Gastroesophageal sphincter (tissue), 3 donors: ENCODE measurements at regions not wholly inside any gene's neighbourhood (a gene's known extent, or its start where the extent isn't known, plus 50 kb on each side); places are given as distances from the start of the nearest gene placed in this dataset.

ENCODE experiments used
- POLR2A ChIP-seq, 2 donors: fragments of 450-650 bp; IDR thresholded peaks; one replicate each; pipeline ENCODE4 v1.6.1; 2017; ENCODE audit warnings: antibody characterized with exemption in 2 of 2, mild to moderate bottlenecking in 2 of 2, moderate library complexity in 1 of 2
- POLR2AphosphoS5 ChIP-seq: sonication (generic); formaldehyde crosslinking; IDR thresholded peaks from one replicate; pipeline ENCODE4 v1.6.1; 2017; ENCODE audit warnings: antibody characterized with exemption
- TF ChIP-seq, protein P1 (sequence below), 4 experiments: fragments of 200-600 bp in 2 of 4; fragments of 450-650 bp in 2 of 4; sonication (generic) in 1 of 4; IDR thresholded peaks; one replicate each; pipeline ENCODE4 v1.5.1; 2017 to 2019; ENCODE audit warnings: antibody characterized with exemption in 4 of 4, mild to moderate bottlenecking in 2 of 4, moderate library complexity in 2 of 4

DNA sequence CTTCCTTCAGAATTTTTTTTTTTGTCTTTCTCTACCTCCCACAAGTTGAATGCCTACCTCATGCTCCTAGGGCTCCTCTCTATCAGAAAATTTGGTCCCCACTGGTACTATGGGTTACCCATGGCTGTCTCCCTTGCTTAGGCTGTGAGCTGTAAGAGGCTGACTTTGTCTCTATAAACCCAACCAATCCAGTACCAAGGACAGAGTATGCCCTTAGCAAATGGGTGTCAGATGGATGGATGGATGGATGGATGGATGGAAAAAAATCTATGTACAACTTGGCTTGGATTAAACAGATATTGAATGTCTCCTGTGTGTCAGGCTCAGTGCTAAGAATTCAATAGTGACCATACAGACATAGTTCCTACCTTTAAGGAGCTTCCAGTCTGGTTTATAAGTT is 398.2 kb upstream of the TRPC7 start:
- TF ChIP-seq, protein P1, sequence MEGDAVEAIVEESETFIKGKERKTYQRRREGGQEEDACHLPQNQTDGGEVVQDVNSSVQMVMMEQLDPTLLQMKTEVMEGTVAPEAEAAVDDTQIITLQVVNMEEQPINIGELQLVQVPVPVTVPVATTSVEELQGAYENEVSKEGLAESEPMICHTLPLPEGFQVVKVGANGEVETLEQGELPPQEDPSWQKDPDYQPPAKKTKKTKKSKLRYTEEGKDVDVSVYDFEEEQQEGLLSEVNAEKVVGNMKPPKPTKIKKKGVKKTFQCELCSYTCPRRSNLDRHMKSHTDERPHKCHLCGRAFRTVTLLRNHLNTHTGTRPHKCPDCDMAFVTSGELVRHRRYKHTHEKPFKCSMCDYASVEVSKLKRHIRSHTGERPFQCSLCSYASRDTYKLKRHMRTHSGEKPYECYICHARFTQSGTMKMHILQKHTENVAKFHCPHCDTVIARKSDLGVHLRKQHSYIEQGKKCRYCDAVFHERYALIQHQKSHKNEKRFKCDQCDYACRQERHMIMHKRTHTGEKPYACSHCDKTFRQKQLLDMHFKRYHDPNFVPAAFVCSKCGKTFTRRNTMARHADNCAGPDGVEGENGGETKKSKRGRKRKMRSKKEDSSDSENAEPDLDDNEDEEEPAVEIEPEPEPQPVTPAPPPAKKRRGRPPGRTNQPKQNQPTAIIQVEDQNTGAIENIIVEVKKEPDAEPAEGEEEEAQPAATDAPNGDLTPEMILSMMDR (IDR thresholded peaks at IDR 0.05): no peak
- TF ChIP-seq POLR2A (IDR thresholded peaks at IDR 0.05) (no peak), POLR2AphosphoS5 (no peak)
